Left kidney (tissue), 1 donor: ENCODE measurements at regions not wholly inside any gene's neighbourhood (a gene's known extent, or its start where the extent isn't known, plus 50 kb on each side); places are given as distances from the start of the nearest gene placed in this dataset.
"Not testable (repeated sequence)": the region's sequence is repeated elsewhere in the genome, so short reads cannot be mapped to it uniquely, and the experiment has no call there.

Experiments
- DNase-seq: peaks from one replicate; pipeline ENCODE4 v3.0.0-alpha.2; 2013

DNA sequence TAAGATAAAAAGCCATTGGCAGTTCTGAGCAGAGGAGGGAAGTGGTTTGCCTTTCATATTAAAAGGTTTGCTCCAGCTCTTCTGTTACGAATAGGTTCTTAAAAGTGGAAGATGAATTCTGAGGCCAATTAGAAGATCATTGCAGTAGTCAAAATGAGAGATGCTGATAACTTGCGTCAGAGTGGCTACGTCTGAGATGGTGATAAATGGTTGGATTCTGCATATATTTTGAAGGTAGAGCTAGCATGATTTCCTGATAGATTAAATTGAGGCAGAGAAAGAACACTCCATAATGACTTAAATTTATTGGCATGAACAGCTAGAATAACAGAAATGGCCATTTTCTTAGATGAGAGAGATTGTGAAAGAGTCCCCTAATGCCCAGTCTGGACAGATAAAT is 652.6 kb downstream of the DACH1 start:
- no peak for DNase-seq

DNA sequence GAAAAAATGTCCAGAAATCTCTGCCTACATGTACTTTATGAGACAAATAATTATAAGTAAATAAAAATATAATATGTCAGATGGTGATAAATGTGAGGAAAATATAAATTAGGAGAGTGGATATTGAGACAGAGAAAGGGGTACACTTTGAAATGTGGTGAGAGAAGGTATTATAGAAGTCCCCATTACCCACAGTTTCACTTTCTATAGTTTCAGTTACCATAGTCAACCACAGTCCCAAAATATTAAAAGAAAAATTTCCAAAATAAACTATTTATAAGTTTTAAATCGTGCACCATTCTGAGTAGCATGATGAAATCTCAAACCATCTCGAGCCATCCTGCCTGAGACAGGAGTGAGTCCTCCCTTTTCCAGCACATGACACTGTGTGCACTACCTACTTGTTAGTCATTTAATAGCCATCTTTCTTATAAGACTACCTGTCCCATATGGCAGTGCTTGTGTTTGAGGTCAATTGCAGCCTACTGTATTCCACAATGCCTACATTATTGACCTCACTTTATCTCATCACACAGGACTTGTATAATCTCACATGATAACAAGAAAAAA is 653.7 kb downstream of the DACH1 start:
- DNase-seq, result no peak

DNA sequence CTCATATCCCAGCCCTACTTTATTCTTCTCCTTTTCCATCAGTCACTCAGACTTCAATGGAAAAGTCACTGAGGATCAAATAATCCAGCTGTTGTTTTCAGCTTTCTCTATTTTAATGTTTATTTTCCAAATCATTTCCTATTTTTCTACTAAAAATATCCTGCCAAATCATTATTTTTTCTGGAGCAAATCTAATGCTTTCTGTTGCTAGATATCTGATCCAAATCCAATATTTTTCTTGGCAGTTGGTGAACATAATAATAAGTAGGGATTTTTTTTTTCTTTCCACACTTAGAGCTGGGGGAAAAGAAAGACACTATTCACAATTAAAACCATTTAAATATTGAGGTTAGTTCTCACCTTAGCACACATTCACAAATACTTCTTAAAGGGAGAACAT is 656.1 kb downstream of the DACH1 start:
- DNase-seq, result peak; percentile 13

DNA sequence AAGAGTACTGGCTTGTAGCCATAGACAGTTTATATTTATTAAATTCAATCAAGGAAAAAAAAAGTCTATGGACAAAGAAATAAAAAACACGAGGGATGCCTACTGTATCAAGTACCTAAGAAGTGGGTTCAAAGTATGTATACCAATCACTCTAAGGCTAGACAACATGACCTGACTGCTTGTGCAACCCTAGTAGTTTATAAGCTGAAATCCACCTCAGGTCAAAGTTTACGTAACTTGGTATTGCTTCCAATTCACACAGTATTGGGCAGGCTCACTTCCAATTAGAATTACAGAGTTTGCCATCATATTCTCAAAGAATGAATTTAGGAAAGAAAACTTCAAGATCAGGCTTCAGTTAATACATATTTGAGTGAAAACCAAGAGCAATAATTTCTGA is 657.8 kb downstream of the DACH1 start:
- no peak for DNase-seq

- not testable (repeated sequence) for DNase-seq
Measured at GRCh38 chr13:71184583-71184982, 682.4 kb downstream of the DACH1 start.

- DNase-seq, result not testable (repeated sequence)
Measured at GRCh38 chr13:71183352-71183751, 683.7 kb downstream of the DACH1 start.

- DNase-seq, result no peak
Measured at GRCh38 chr13:71171740-71172139, 695.3 kb downstream of the DACH1 start.

DNA sequence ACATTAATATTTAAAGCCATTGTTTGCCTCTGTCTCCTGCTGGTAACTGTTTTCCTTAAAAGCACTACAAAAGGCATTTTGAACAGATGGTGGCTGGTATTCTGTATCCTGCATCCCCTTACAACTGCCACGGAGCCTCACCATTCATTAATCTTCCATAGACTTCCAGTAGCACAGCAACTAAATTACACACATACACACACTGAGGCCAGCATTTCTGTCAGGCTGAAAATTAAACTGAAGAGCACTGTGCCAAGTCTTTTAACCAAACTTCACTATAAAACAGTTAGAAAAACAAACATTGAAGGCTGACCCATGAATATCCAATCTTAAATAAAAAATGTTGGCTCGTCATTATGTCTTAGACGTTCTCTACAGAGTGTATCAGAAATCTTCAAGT is 697.8 kb downstream of the DACH1 start:
- peak; percentile 30 for DNase-seq

GRCh38 chr13:71156550-71156949 is 710.5 kb downstream of the DACH1 start:
- no peak for DNase-seq

DNA sequence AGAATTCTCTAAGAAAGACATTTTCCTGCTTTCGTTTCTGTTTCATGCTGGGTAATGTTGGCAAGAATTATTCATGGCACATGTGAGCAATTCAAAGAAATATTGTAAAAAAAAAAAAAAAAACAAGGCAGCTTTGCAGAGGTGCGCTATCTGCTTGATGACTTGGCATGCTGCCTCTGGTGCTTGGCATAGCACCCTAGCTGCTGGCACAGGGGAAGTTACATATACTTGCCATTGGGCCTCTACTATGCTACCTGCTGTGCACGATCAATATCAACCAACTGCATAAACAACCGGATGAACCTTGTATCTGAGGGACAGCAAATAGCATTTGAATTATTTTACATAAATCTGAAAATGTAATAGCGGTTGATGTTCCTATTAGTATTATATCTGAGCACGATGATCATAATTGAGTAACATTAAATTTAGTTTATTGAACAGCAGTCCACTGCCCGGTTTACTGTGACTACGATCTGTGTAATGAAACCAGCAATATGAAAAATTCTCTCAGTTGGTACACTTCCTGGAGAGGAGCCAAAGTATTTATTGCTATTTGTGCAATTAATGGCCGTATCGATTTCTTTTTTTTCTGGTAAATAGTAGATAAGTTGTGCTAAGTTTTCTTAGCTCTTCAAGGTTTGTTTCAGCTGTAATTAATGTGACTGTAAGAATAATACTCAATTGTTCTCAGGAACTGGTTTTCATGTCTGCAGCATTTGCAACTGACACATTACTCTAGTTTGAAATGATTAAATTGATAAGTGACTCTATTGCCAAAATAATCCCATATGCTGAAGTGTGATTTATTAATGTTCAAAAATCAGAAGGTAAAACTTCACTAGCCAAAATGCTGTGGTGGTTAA is 717.3 kb downstream of the DACH1 start:
- no peak for DNase-seq

GRCh38 chr13:71149046-71149445 is 718.0 kb downstream of the DACH1 start:
- no peak for DNase-seq

DNA sequence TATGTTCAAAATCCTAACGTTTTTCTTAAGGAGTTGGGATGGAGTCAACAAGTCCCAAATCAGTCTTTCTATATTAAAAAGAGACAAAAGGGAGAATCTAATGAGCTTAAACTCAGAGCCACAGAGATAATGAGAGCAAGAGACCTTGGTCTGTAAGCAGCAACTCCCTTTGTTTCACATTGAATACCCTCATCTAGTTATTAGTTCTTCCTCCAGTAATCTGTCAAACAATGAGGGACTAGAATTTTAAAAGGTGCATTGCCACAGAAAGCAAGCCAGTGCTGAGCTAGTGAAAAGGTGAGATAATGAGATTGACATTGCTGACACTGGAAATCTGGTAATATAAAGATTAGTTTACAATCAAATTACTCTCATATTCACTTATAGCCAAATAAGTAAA is 718.6 kb downstream of the DACH1 start:
- no peak for DNase-seq

DNA sequence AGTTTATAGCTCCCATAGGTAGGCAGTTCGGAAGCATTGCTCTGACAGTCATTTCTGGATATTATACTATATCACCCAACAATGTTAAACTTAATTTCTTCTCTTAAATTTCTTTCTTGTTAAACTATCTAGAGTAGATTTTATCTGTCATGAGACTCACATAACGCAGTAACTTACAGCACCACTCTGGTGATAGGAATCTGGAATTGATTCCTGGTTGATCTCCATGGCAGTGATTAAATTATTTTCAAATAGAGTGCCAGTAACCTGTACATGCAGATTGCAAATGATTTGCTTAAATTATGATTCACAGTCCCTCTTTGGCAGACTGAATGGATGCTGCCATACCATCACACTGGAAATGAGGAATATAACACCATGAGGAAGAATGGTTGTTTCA is 722.1 kb downstream of the DACH1 start:
- no peak for DNase-seq

DNA sequence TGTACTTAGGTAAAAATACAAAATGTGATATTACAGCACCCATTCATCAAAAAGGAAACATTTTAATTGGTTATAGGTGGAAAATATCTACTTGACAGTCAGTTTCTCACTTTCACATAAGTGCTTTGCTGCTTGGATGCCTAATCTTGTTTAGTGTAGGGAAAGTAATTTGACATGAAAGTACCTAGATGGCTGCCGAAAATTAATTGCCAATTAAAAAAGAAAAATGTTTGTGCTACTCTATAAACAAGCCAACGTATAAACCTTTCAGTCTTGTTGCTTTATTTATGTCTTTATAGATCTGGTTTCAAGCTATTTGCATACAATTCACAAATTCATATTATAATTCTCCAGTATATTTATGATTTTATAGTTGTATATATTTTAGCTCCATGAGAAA is 729.9 kb downstream of the DACH1 start:
- no peak for DNase-seq

DNA sequence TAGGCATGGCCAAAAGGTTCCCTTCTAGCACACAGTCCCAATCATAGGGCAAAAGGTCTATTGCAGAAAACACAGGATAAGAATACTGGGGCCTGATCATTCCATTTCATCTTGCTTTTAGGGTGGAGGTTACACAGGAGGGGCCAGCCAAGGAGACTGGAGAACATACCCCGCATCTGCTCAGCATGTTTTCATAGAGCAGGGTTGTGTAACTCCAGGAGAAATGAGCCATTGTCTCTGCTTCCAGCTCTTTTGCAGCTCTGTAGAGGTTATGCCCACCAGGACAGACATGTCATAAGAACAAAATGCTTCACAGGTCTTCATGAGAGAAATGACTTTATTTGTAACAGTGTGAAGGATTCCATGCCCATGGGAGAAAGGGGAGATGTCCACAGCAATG is 742.8 kb downstream of the DACH1 start:
- DNase-seq, result no peak

- peak; percentile 3 for DNase-seq
Measured at GRCh38 chr13:71118779-71119364, 748.1 kb downstream of the DACH1 start.

GRCh38 chr13:71117920-71118319 is 749.1 kb downstream of the DACH1 start:
- no peak for DNase-seq

- no peak for DNase-seq
Measured at GRCh38 chr13:71115301-71115700, 751.7 kb downstream of the DACH1 start.

DNA sequence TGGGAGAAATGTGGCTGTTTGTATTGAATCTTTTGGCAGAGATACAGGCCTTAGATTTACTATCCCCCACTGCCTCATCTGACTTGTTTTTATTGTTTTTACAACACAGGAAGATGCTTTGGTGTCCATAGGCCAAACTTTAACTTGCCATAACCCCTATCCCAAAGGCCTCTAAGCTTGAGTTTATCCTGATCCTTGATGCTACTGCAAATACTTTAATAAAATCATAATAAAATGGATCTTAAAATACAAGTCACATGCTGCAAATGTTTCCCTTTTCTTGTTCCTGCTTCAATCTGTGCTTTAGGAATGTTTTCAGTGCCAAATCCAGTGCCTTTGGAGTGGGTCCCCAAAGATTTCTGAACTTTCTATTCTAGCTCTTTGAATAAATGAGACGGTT is 770.6 kb downstream of the DACH1 start:
- DNase-seq, result no peak

- DNase-seq, result no peak
Measured at GRCh38 chr13:71090990-71091389, 776.0 kb downstream of the DACH1 start.

DNA sequence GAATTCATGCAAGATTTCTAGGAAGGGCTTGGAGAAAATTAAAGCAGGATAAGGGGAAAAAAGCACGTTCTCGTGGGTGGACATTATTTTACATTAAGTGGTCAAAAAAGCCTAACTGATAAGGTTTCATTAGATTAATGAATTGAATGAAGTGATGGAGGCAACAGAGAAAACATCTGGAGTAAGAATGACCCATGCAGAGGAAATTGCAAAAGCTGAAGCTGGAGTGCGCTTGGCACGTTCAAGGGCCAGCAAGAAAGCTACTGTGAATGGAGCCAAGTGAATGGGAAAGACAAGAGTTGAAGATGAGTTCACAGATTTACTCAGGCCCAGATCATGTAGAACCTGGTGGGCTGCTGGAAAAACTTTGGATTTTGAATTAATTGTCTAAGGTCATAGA is 777.9 kb downstream of the DACH1 start:
- no peak for DNase-seq

DNA sequence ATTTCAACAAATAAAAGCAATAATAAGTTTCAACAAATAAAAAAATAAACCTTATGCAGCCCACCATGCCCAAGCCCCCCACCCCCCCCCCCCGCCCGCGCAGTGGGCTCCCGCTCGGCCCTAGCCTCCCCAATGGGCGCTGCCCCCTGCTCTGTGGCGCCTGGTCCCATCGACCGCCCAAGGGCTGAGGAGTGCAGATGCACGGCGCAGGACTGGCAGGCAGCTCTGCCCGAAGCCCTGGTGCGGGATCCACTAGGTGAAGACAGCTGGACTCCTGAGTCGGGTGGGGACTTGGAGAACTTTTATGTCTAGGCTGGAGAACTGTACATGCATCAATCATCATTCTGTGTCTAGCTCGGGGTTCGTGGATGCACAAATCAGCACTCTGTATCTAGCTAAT is 779.6 kb downstream of the DACH1 start:
- DNase-seq, result no peak

- DNase-seq, result no peak
Measured at GRCh38 chr13:71087006-71087405, 780.0 kb downstream of the DACH1 start.

DNA sequence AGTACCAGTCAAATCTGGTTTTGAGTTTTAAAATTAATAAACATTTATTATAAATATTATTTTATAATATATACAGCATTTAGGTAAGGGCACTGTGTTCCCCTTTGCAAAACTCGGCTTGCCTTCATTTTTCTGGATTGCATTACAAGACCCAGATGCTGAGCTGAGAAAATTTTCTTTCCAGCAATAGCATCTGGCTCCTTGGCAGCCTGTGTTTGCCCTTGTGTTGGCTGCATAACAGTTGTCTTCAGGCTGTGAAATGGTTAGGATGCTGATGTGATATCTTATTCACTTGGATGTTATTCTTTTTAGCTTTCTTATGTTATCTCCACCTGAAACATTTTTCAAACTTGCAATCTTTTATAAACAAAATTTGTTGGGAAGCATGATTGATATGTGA is 784.4 kb downstream of the DACH1 start:
- no peak for DNase-seq
